H1 (cell line): ENCODE measurements at regions not wholly inside any gene's neighbourhood (a gene's known extent, or its start where the extent isn't known, plus 50 kb on each side); places are given as distances from the start of the nearest gene placed in this dataset.

ENCODE experiments used
- CTCF ChIA-PET: fragments of 300-600 bp; sonication (Branson Sonifier 250); formaldehyde crosslinking; loops from one replicate; lab custom pipeline; 2021; ENCODE audit not compliant: partially characterized antibody; lab: Charles Lee
- POLR2A ChIA-PET: fragments of 300-600 bp; sonication (Branson Sonifier 250); formaldehyde crosslinking; loops from one replicate; lab custom pipeline; 2021; ENCODE audit warnings: inconsistent platforms; ENCODE audit not compliant: partially characterized antibody; lab: Charles Lee
- DNase-seq, 2 experiments: peaks; one replicate each; pipeline versions ENCODE4 v3.0.0 to v3.0.0-alpha.2; 2010 to 2022; ENCODE audit warnings: low spot score in 2 of 2, low read depth in 1 of 2, mixed read lengths in 1 of 2
- FAIRE-seq: peaks from 2 replicates; lab custom pipeline; 2011; peaks lifted over from hg19 to GRCh38; lab: Jason Lieb, UNC
- H2AFZ ChIP-seq: 2 replicates; pipeline ENCODE4 v1.8.1; 2012; ENCODE audit warnings: low read length, inconsistent platforms
- H2AK5ac ChIP-seq: 2 replicates; pipeline ENCODE4 v1.6.1; 2013; ENCODE audit warnings: low read depth, low read length
- H2BK120ac ChIP-seq: replicated peaks from 2 replicates; pipeline ENCODE3; 2013; ENCODE audit warnings: low read depth, low read length, inconsistent platforms
- H2BK12ac ChIP-seq: 2 replicates; pipeline ENCODE4 v1.6.1; 2013; ENCODE audit warnings: low read depth, low read length
- H2BK15ac ChIP-seq: 2 replicates; pipeline ENCODE4 v1.6.1; 2013; ENCODE audit warnings: low read length
- H2BK20ac ChIP-seq: 2 replicates; pipeline ENCODE4 v1.6.1; 2013; ENCODE audit warnings: low read length
- H2BK5ac ChIP-seq: 2 replicates; pipeline ENCODE4 v1.6.1; 2013; ENCODE audit warnings: low read depth, low read length
- H3K14ac ChIP-seq: 2 replicates; pipeline ENCODE4 v1.6.1; 2013; ENCODE audit warnings: inconsistent platforms; ENCODE audit not compliant: insufficient read length
- H3K18ac ChIP-seq: 2 replicates; pipeline ENCODE4 v1.6.1; 2013; ENCODE audit warnings: low read length; ENCODE audit errors: extremely low read depth
- H3K23ac ChIP-seq: 2 replicates; pipeline ENCODE4 v1.6.1; 2013; ENCODE audit warnings: inconsistent platforms; ENCODE audit not compliant: insufficient read length
- H3K23me2 ChIP-seq: 2 replicates; pipeline ENCODE4 v1.6.1; 2013; ENCODE audit warnings: low read depth, low read length
- H3K27ac ChIP-seq: 2 replicates; pipeline ENCODE4 v1.6.1; 2011; ENCODE audit warnings: low read depth, low read length, inconsistent platforms
- H3K27me3 ChIP-seq, 4 experiments: replicated peaks in 1 of 4; 1 replicate in 1 of 4; 2 replicates in 3 of 4; pipeline versions ENCODE4 v1.6.1 to v1.8.1; 2011 to 2013; ENCODE audit warnings: low read length in 3 of 4, mild to moderate bottlenecking in 3 of 4, inconsistent platforms in 2 of 4, mixed read lengths in 2 of 4, moderate library complexity in 1 of 4; ENCODE audit not compliant: control insufficient read depth in 3 of 4, insufficient read depth in 3 of 4; ENCODE audit errors: extremely low read depth in 1 of 4
- H3K36me3 ChIP-seq, 4 experiments: 2 replicates each; pipeline versions ENCODE4 v1.6.1 to v1.8.1; 2011 to 2013; ENCODE audit warnings: mild to moderate bottlenecking in 4 of 4, low read length in 3 of 4, moderate library complexity in 2 of 4, control low read depth in 1 of 4, inconsistent platforms in 1 of 4; ENCODE audit not compliant: insufficient read depth in 4 of 4, control insufficient read depth in 2 of 4
- H3K4ac ChIP-seq: replicated peaks from 2 replicates; pipeline ENCODE3; 2013; ENCODE audit warnings: low read length, low read depth, mixed read lengths, inconsistent platforms; ENCODE audit not compliant: insufficient read length
- H3K4me1 ChIP-seq, 4 experiments: replicated peaks in 1 of 4; 1 replicate in 1 of 4; 2 replicates in 3 of 4; pipeline versions ENCODE4 v1.6.1 to v1.8.1; 2011 to 2013; ENCODE audit warnings: low read length in 3 of 4, inconsistent platforms in 2 of 4, mixed read lengths in 1 of 4; ENCODE audit not compliant: insufficient read depth in 4 of 4, control insufficient read depth in 3 of 4
- H3K4me2 ChIP-seq, 2 experiments: 2 replicates each; pipeline versions ENCODE4 v1.6.1 to v1.8.1; 2011 to 2013; ENCODE audit warnings: low read depth in 2 of 2, low read length in 2 of 2, control low read depth in 1 of 2, inconsistent platforms in 1 of 2, mild to moderate bottlenecking in 1 of 2; ENCODE audit not compliant: insufficient read depth in 1 of 2
- H3K4me3 ChIP-seq, 4 experiments: fragments of 200-600, 300-600 bp in 1 of 4; sonication (generic), shearing (Covaris generic), sonication (Bioruptor Twin) in 1 of 4; 2 replicates each; pipeline versions ENCODE4 v1.5.1 to v1.8.1; 2011 to 2016; ENCODE audit warnings: low read length in 4 of 4, low read depth in 3 of 4, control low read depth in 2 of 4, inconsistent platforms in 2 of 4, mild to moderate bottlenecking in 2 of 4, mixed read lengths in 1 of 4, moderate library complexity in 1 of 4; ENCODE audit not compliant: insufficient read depth in 2 of 4; ENCODE audit errors: extremely low read depth in 1 of 4
- H3K56ac ChIP-seq: replicated peaks from 2 replicates; pipeline ENCODE3; 2013; ENCODE audit warnings: low read depth, mild to moderate bottlenecking, mixed read lengths, low read length, inconsistent platforms; ENCODE audit not compliant: insufficient read length
- H3K79me1 ChIP-seq: 2 replicates; pipeline ENCODE4 v1.6.1; 2013; ENCODE audit warnings: low read depth, low read length, control low read depth
- H3K79me2 ChIP-seq, 2 experiments: 2 replicates each; pipeline versions ENCODE4 v1.6.1 to v1.8.1; 2012 to 2013; ENCODE audit warnings: low read length in 2 of 2, mild to moderate bottlenecking in 2 of 2, inconsistent platforms in 1 of 2; ENCODE audit not compliant: insufficient read depth in 2 of 2, control insufficient read depth in 1 of 2
- H3K9ac ChIP-seq, 4 experiments: replicated peaks in 1 of 4; 1 replicate in 1 of 4; 2 replicates in 3 of 4; pipeline versions ENCODE4 v1.6.1 to v1.8.1; 2011 to 2013; ENCODE audit warnings: low read depth in 3 of 4, low read length in 3 of 4, control low read depth in 2 of 4, mild to moderate bottlenecking in 2 of 4, moderate library complexity in 2 of 4, inconsistent platforms in 1 of 4; ENCODE audit errors: extremely low read depth in 1 of 4
- H3K9me3 ChIP-seq, 2 experiments: 2 replicates each; pipeline versions ENCODE4 v1.6.1 to v1.8.1; 2012 to 2013; ENCODE audit warnings: mild to moderate bottlenecking in 2 of 2, moderate library complexity in 2 of 2, control low read depth in 1 of 2, inconsistent platforms in 1 of 2, low read depth in 1 of 2, low read length in 1 of 2, mixed read lengths in 1 of 2; ENCODE audit not compliant: insufficient read depth in 2 of 2
- H4K20me1 ChIP-seq, 2 experiments: replicated peaks in 1 of 2; 2 replicates each; pipeline versions ENCODE3 to v1.8.1; 2011 to 2013; ENCODE audit warnings: inconsistent platforms in 2 of 2, low read length in 2 of 2, mild to moderate bottlenecking in 1 of 2; ENCODE audit not compliant: insufficient read depth in 2 of 2, control insufficient read depth in 1 of 2
- H4K5ac ChIP-seq: 2 replicates; pipeline ENCODE4 v1.6.1; 2013; ENCODE audit warnings: low read length, low read depth, mixed read lengths, inconsistent platforms; ENCODE audit not compliant: insufficient read length
- H4K8ac ChIP-seq: 2 replicates; pipeline ENCODE4 v1.8.0; 2013; ENCODE audit warnings: mild to moderate bottlenecking, moderate library complexity, low read length, inconsistent platforms; ENCODE audit not compliant: insufficient read depth; ENCODE audit errors: extremely low read depth
- H4K91ac ChIP-seq: replicated peaks from 2 replicates; pipeline ENCODE3; 2013; ENCODE audit warnings: low read length, mixed read lengths, inconsistent platforms; ENCODE audit not compliant: insufficient read length
- BCL11A ChIP-seq, 2 experiments: IDR thresholded peaks; one replicate each; pipeline ENCODE4 v1.6.1; 2011; ENCODE audit warnings: low read depth in 2 of 2, low read length in 2 of 2, mild to moderate bottlenecking in 2 of 2
- CHD1 ChIP-seq: IDR thresholded peaks from 2 replicates; pipeline ENCODE4 v1.6.1; 2012; ENCODE audit warnings: low read depth, low read length, improper control_type of control experiment
- FOSL1 ChIP-seq: IDR thresholded peaks from 2 replicates; pipeline ENCODE4 v1.6.1; 2011; ENCODE audit warnings: mild to moderate bottlenecking, low read depth, low read length, moderate library complexity; ENCODE audit not compliant: insufficient read depth
- GTF2F1 ChIP-seq: IDR thresholded peaks from 2 replicates; pipeline ENCODE4 v1.6.1; 2012; ENCODE audit warnings: low read depth, low read length, improper control_type of control experiment, borderline replicate concordance
- MAFK ChIP-seq: IDR thresholded peaks from 2 replicates; pipeline ENCODE4 v1.6.1; 2012; ENCODE audit warnings: low read depth, mild to moderate bottlenecking, improper control_type of control experiment, low read length
- MAX ChIP-seq: IDR thresholded peaks from 2 replicates; pipeline ENCODE4 v1.6.1; 2012; ENCODE audit warnings: inconsistent platforms
- RFX5 ChIP-seq: IDR thresholded peaks from 2 replicates; pipeline ENCODE4 v1.6.1; 2011; ENCODE audit warnings: low read depth, low read length, improper control_type of control experiment, borderline replicate concordance
- RNF2 ChIP-seq: fragments of 200-900, 300-1000 bp; sonication (generic); IDR thresholded peaks from 2 replicates; pipeline ENCODE4 v1.7.1; 2016; ENCODE audit warnings: borderline replicate concordance, low read depth, mild to moderate bottlenecking, antibody characterized with exemption, low read length; ENCODE audit not compliant: poor library complexity, severe bottlenecking; ENCODE audit errors: missing control alignments
- SP1 ChIP-seq: IDR thresholded peaks from 2 replicates; pipeline ENCODE4 v1.6.1; 2011; ENCODE audit warnings: low read depth, low read length
- TAF1 ChIP-seq: IDR thresholded peaks from 2 replicates; pipeline ENCODE4 v1.6.1; 2011; ENCODE audit warnings: mild to moderate bottlenecking, low read depth, low read length
- ZNF274 ChIP-seq: IDR thresholded peaks from 2 replicates; pipeline ENCODE4 v1.7.0; 2012; ENCODE audit warnings: low read length, borderline replicate concordance; ENCODE audit errors: extremely low read depth
- WGBS, 2 experiments: shearing (Covaris generic) in 1 of 2; methylation state at CpG; one replicate each; pipeline versions ENCODE4 v1.1.6 to v1.1.7; 2013 to 2015; ENCODE audit warnings: low lambda C conversion rate in 2 of 2, mixed read lengths in 2 of 2, inconsistent platforms in 1 of 2, low coverage in 1 of 2, missing lambda C conversion rate in 1 of 2; ENCODE audit not compliant: insufficient replicate concordance in 2 of 2, insufficient coverage in 1 of 2, insufficient read length in 1 of 2; ENCODE audit errors: extremely low coverage in 1 of 2, missing lambda C conversion rate in 1 of 2; 5-methylcytosine and 5-hydroxymethylcytosine counted together
- TF ChIP-seq, protein P1 (sequence below): IDR thresholded peaks from 2 replicates; pipeline ENCODE4 v1.6.1; 2012; ENCODE audit warnings: inconsistent platforms

- no peak overlapping the region for H2BK12ac ChIP-seq
- no peak overlapping the region for H2BK20ac ChIP-seq
- no peak overlapping the region for H3K4ac ChIP-seq
- no peak overlapping the region for H4K5ac ChIP-seq
- no peak overlapping the region for H3K56ac ChIP-seq
- no peak overlapping the region for H3K18ac ChIP-seq
- H3K14ac ChIP-seq: no peak overlapping the region
- H3K79me1 ChIP-seq: no peaks in the 10 kb centered on the region
- H3K79me2 ChIP-seq: no peaks in the 10 kb centered on the region
- H4K91ac ChIP-seq: no peak overlapping the region
- no peak overlapping the region for H2BK120ac ChIP-seq
- H2BK5ac ChIP-seq: no peak overlapping the region
- DNase-seq: no peak
- H3K27me3 ChIP-seq: no peaks in the 10 kb centered on the region
- H3K27ac ChIP-seq: no peak overlapping the region
- no peaks in the 10 kb centered on the region for H3K36me3 ChIP-seq
- no peak overlapping the region for H4K8ac ChIP-seq
- no peaks in the 10 kb centered on the region; a peak in 1 of 7 replicates for H3K4me1 ChIP-seq
- H2BK15ac ChIP-seq: no peak overlapping the region
- ChIA-PET POLR2A (no interaction called here), CTCF (interaction anchor here (0.8 to 1.6 kb wide), 2 partner anchors 22 to 24 kb away, joined by 3 to 6 read pairs; no protein-coding TSS in a partner anchor)
- no peaks in the 10 kb centered on the region for H3K9me3 ChIP-seq
- 86% methylated on average over 5 of the region's 5 CpGs; no CpG with 5 or more reads in 1 of the 2 experiments for WGBS, 2 experiments
- no peaks in the 10 kb centered on the region for H3K23me2 ChIP-seq
- no peak overlapping the region for H3K9ac ChIP-seq
- H3K23ac ChIP-seq: no peak overlapping the region
- H4K20me1 ChIP-seq: no peaks in the 10 kb centered on the region
- H3K4me3 ChIP-seq: no peak overlapping the region
- no peak for FAIRE-seq
- no peak overlapping the region for H2AFZ ChIP-seq
- no peak overlapping the region for H3K4me2 ChIP-seq
- H2AK5ac ChIP-seq: no peak overlapping the region
- TF ChIP-seq RFX5: no peak
- no peak for TF ChIP-seq MAX
- TF ChIP-seq GTF2F1: no peak
- TF ChIP-seq RNF2: no peak
- TF ChIP-seq FOSL1: no peak
- TF ChIP-seq BCL11A (IDR thresholded peaks at IDR 0.05; ENCODE audit: low read depth in 2 of 2, low read length in 2 of 2): no peak
- no peak for TF ChIP-seq CHD1
- TF ChIP-seq MAFK: no peak
- TF ChIP-seq SP1: no peak
- TF ChIP-seq ZNF274: no peak
- TF ChIP-seq TAF1: no peak
- TF ChIP-seq, protein P1, sequence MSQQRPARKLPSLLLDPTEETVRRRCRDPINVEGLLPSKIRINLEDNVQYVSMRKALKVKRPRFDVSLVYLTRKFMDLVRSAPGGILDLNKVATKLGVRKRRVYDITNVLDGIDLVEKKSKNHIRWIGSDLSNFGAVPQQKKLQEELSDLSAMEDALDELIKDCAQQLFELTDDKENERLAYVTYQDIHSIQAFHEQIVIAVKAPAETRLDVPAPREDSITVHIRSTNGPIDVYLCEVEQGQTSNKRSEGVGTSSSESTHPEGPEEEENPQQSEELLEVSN: no peak
Measured at GRCh38 chr10:63744060-63744941, 223.1 kb downstream of the REEP3 start.
